ENCODE measurements at regions not wholly inside any gene's neighbourhood (a gene's known extent, or its start where the extent isn't known, plus 50 kb on each side); places are given as distances from the start of the nearest gene placed in this dataset.

GRCh38 chr15:29437888-29438702 is 168.5 kb upstream of the NSMCE3 start:
- TF ChIP-seq EZH2 (IDR thresholded peaks at IDR 0.05; ENCODE audit: borderline replicate concordance, low read length): no peak
- no peak for TF ChIP-seq CTCF (IDR thresholded peaks at IDR 0.05; ENCODE audit: low read length)
